ENCODE measurements at regions not wholly inside any gene's neighbourhood (a gene's known extent, or its start where the extent isn't known, plus 50 kb on each side); places are given as distances from the start of the nearest gene placed in this dataset.

DNA sequence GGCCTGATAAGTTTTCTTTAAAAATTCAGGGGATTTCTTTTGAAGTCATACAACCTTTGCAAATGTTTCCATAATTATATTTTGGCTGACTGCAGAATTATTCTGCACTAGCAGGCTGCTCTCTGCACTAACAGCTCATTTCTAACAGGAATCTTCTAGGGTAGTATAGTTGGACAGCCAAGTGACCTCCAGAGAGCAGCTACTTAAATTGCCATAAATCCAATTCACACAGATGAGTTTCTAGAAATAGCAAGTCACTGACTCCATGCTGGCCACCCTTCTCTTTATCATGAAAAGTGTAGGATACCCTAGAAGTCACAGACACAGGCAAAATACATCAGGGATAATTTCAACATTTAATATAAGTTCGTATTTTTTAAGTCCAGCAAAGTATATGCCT is 110.9 kb upstream of the TARS1 start:
- DNase-seq (ENCODE audit: low read depth) = no peak

DNA sequence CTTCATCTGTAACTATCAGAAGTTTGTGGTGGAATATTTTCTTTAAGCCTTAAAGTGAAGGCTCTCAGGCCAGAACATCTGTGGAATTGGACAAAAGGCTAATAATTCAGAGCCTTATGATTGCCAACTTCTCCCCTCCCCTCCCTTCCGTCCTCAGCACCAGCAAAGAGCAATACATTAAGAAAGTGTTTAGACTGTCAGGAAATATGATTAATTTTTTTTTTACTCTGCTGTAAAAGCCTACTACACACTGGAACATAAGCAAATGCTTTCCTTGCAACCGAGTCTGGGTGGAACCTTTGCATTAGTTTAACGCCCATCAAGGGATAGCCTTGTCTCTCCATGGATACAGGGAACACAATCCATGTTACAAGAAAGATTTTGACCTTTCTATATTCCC is 110.3 kb upstream of the TARS1 start:
- no peak for DNase-seq (ENCODE audit: low read depth)

DNA sequence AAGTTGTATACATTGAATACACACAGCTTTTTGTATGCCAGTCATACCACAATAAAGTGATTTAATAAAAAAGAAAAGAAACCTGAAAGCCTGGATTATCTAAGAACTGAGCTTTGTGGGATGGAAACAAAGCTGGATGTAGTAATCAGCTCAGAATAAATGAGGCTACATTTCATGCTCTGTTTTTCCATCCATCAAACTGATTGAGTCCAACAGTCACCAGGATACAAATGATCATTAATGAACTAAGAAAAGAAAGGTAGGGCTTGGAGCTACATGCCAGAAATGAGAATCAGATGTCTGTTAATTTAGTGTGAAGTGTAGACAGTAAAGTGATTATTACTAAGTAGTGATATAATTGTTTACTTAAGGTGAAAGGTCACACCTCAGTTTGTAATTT is 109.8 kb upstream of the TARS1 start:
- DNase-seq (ENCODE audit: low read depth) = no peak

- no peak for DNase-seq (ENCODE audit: low read depth)
Observed at GRCh38 chr5:33332804-33333203, 108.0 kb upstream of the TARS1 start.

DNA sequence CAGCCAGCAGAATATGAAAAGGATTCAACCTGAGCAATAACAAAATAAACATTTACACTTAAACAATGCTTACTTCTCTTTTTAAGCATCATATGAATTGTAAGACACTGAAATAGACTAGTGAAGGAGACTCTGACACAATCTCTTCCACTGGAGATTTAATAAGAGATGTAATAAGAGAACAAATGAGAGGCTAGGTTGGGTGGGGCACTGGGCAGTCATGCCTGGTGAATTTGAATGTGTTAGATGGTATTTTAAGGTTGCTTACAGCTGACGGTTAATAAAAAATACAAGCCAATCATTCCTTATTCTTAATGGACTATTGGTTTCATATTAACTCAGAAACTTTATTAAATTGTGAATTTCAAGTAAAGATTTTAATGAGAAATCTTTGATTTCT is 105.9 kb upstream of the TARS1 start:
- no peak for DNase-seq (ENCODE audit: low read depth)

DNA sequence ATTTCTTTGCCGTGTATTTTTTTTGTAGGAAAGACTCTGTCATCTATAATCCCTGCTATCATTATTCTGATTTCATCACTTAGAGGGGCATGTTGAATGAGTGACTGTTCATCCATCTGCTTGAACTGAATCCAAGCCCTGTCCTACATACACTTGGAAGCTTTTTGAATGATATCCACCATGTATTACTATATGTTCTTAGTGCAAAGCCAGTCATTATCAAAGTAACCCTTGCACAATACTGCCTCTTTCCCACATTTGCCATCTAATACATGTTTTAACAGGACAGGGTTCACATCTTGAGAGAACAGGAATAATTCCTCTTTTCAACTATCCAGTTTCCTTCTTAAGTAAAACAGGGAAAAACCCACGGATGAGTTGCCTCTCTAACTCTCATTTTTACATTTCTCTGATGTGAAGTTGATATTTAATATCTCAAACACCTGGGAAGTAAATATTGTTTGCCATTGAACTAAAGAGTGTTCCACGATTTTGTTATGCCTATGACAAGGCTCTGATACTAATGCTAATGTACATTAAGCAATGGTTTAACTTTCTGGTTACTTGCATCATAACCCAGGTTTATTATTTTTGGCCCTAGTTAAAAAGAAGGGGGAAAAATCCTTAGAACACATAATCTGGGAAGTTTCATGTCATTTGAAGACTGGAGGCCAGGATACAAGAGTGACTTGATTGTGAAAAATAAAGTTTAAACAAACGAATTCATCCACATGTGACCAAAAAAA is 103.7 kb upstream of the TARS1 start:
- DNase-seq (ENCODE audit: low read depth) = no peak

GRCh38 chr5:33337637-33337992 is 103.2 kb upstream of the TARS1 start:
- DNase-seq (ENCODE audit: low read depth) = no peak

- DNase-seq (ENCODE audit: low read depth) = no peak
Observed at GRCh38 chr5:33338336-33339110, 102.2 kb upstream of the TARS1 start.

GRCh38 chr5:33339413-33339812 is 101.4 kb upstream of the TARS1 start:
- DNase-seq (ENCODE audit: low read depth) = no peak

GRCh38 chr5:33340195-33340594 is 100.6 kb upstream of the TARS1 start:
- DNase-seq (ENCODE audit: low read depth) = no peak

GRCh38 chr5:33341351-33341750 is 99.4 kb upstream of the TARS1 start:
- DNase-seq (ENCODE audit: low read depth) = no peak

DNA sequence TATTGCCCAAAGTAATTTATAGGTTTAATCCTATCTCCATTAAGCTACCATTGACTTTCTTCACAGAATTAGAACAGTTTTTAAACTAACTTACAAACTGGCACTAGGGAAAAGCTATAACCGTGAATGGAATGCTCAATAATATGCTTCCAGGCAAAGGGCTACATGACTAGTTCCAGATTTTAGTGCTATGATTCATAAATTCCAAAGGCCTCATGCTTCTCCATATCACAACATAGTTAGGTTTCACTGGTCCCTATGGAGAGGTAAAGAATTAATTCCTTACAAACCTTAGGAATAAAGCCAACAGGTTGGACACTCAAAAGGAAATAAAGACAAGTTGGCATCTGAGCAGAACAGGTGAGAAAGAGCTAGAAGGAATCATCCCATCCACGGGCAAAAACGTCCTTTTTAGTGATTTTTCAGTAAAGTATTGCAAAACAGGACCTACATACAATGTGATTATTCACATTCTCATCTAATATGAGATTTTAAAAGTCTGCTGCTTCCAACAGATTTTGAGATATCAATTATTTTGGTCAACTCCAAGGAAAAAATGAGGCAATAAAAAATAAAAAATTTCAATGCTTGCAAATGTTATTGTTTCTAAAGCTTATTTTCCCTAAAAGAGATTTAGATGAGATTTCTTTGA is 97.0 kb upstream of the TARS1 start:
- no peak for DNase-seq (ENCODE audit: low read depth)

DNA sequence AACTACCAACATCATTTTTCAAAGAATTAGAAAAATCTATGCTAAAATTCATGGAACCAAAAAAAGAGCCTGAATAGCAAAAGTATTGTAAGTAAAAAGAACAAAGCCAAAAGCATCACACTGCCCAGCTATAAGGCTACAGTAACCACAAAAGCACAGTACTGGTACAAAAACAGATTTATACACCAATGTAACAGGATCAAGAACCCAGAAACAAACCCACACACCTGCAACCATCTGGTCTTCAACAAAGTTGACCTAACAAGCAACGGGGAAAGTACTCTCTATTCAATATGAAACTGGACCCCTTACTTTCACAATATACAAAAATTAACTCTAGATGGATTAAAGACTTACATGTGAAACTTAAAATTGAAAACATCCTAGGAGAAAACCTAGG is 94.2 kb upstream of the TARS1 start:
- no peak for DNase-seq (ENCODE audit: low read depth)

DNA sequence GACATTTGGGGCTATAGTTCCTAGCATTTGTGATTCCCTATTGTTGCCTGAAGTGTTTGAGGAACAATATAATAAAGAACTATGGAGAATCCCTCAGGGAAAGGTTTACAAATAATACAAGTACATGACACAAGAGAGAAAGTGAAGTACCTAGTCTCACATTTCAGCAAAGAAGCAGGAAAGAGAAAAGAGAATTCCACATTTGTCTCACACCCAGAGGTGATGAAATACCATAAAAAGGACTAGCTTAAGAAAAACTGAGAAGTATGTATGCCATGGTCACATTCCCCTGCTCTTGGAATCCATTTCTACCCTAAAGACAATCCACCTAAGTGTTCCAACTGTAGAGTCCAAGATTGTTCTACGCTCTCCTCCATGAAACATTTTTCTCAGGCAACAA is 79.0 kb upstream of the TARS1 start:
- no peak for DNase-seq (ENCODE audit: low read depth)

DNA sequence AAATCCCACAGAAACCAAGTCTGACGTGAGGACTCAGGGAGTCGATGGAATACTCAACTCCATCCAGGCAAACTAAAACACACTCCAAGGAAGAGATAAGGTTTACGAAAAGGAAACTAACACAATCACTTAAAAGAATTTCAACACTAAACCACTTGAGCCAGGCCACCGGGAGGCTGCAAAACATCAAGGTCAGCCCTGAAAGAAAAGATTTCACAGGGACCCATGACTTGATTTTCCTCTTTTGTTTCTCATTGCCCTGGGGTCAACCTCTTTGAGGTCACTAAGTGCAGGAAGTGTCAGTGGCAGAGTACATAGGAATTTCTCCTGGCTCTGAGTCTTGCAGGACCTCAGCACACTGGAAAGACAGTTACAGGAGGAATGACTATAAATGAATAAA is 77.8 kb upstream of the TARS1 start:
- no peak for DNase-seq (ENCODE audit: low read depth)

DNA sequence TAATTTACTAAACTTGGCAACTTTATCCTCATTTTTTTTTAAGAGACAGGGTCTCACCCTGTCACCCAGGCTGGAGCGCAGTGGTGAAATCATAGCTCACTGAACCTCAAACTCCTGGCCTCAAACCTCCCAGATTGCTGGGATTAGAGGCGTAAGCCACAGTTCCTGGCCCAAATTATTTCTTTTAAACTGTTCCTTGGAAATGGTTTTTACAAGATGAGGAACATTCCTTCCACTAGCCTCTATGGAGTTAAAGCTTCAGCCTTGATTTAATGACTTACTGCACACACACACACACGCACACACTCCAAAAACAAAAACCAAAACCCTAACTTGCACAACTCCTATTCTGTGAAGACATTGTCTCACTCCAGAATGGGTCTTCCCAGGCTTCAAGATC is 77.2 kb upstream of the TARS1 start:
- DNase-seq (ENCODE audit: low read depth) = no peak

DNA sequence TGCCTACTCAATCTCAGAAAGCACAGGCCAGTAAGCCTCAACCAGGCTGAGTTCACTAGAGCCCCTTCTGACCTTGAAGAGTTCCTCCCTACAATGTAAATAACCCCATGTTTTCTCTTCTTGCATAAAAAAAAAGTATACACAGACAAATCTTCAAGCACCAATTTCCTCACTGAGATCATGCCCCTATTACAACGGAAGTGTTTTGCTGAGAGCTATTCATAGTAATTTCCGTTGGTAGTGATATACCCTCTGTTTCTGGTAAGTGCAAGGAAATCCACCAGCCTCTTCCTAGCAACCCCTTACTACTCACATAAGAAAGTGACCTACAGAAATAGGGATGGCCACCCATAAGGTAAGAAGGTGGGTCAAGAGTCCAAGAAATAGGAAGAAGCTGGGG is 76.4 kb upstream of the TARS1 start:
- no peak for DNase-seq (ENCODE audit: low read depth)

- DNase-seq (ENCODE audit: low read depth) = no peak
Observed at GRCh38 chr5:33367416-33367815, 73.3 kb upstream of the TARS1 start.

DNA sequence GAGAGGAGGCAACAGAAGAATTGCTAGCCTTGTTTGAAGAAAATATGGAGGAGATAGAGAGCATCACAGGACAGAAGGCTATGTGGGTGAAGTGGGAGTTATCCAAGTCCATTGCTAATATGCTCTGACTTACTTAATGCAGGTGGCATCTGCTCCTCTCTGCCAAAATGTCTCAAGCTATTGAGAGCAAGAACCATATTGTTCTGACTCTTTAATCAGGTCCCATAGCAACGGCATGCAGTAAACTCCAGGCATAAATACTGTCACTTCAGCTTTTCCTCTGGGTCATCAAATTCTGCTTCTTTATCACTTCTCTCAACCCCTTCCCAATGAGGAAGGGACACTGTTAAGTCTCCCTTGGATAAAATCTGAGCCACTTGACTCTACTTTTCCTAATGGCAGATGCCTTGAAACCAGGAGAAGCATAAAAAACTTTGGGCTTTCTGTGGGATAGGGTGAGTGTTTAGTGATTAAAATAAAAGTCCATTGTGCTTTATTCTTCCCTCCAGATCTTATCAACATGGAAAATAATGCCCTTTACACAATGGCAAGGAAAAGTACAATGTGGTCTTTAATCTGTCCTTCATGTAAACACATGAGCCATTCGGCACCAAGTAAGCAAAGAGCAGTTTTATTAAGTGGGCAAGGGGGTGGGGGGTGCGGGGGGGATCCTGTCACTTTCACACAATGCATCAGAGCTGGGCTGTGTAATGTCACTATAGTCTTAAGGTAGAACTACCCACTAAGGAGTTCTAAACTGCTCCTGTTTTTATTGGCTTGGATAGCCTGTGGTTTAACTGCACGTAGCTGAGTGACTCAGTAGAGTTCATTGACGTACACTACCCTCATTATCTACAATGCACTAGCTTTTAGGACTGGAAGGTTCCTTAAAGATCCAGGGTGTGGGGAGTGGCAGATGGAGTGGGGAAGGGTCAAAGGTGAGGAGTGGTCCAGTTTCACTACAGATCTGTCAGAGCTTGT is 71.0 kb upstream of the TARS1 start:
- no peak for DNase-seq (ENCODE audit: low read depth)

DNA sequence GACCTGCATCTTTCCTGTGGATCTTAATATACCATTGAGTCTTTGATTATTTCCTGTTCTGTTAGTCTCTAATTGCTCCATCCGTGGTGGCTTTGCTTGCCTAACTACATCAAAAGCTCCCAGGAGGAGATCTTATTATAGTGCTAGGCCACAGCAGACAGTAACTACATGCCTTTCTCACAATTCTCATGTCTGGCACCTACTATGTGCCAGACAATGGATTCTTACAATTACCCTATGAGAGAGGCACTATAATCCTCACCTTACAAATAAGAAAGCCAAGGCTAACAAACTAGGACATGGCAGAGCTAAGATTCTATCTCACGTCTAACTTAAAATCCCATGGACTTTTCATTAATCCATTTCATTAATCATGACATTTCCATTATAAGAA is 70.3 kb upstream of the TARS1 start:
- no peak for DNase-seq (ENCODE audit: low read depth)

GRCh38 chr5:33371660-33372059 is 69.1 kb upstream of the TARS1 start:
- no peak for DNase-seq (ENCODE audit: low read depth)
